Retina (tissue), 1 donor: ENCODE measurements at regions not wholly inside any gene's neighbourhood (a gene's known extent, or its start where the extent isn't known, plus 50 kb on each side); places are given as distances from the start of the nearest gene placed in this dataset.

Experiments used
- DNase-seq: peaks from one replicate; pipeline ENCODE4 v3.0.0-alpha.2; 2016

- DNase-seq = no peak
Measured at GRCh38 chr3:104982130-104982529, 384.6 kb upstream of the ALCAM start.

GRCh38 chr3:104987859-104988258, 378.9 kb upstream of the ALCAM start:
- no peak for DNase-seq

- no peak for DNase-seq
Measured at GRCh38 chr3:104988496-104988895, 378.2 kb upstream of the ALCAM start.

DNA sequence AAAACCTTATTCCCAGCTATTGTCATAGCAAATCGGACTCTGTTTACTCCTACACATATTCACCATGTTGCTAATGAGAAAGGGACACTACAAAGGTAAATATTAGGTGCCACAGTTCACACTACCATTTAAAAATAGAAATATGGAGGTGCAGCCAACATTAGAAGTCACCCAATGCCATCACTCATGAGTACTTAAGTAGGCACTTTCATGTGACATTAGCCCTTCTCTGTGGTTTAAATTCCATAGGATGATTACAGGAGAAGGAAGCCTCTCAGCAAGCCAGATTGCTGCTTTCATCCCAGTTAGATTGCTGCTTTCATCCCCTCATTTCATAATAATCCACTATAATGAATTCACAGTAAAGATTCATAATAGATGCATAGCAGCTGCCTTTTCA, 376.8 kb upstream of the ALCAM start:
- DNase-seq = no peak

- no peak for DNase-seq
Measured at GRCh38 chr3:104990758-104991157, 376.0 kb upstream of the ALCAM start.

- peak; percentile 2 for DNase-seq
Measured at GRCh38 chr3:104992676-104993075, 374.0 kb upstream of the ALCAM start.

DNA sequence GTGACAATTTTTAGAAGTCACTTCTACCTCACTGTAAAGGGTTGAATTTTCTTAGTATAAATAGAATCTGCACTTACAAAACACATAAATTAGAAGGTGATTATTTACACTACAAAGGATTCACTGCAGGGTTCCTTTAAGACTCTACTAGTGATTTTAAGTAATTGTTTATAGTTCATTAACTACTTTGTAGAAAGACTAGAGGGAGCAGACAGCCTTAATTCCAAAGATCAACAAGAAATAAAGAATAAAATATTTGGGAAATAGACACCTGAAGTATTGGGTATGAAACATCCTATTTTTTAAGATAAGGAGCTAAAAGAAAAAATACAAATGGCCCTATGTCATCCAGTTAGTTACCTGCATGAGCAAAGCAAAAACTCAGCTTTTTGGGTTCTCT, 360.5 kb upstream of the ALCAM start:
- DNase-seq = no peak

DNA sequence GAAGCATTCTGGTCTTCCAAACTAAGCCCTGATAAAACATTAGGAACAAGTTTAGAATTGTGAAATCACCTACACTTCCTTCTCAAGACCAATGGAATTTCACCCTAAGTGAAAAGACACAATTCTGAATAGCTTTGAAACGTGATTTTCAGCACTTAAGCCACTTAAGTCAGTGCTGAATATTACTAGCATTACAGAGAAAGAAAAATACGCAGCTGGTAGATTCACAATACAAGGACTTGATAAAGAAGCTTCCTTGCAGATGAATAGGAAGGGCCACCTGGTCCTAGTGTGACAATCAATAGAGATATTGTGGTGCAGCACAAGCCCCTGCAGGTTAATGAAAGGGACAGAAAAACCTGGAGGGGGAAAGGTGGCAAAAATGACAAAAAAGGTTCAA, 353.1 kb upstream of the ALCAM start:
- DNase-seq = no peak

GRCh38 chr3:105014631-105015030, 352.1 kb upstream of the ALCAM start:
- DNase-seq = no peak

- no peak for DNase-seq
Measured at GRCh38 chr3:105022813-105023212, 343.9 kb upstream of the ALCAM start.

GRCh38 chr3:105030211-105030610, 336.5 kb upstream of the ALCAM start:
- DNase-seq = no peak

- DNase-seq = no peak
Measured at GRCh38 chr3:105032541-105032940, 334.2 kb upstream of the ALCAM start.

- DNase-seq = no peak
Measured at GRCh38 chr3:105033081-105033480, 333.6 kb upstream of the ALCAM start.

GRCh38 chr3:105039004-105039403, 327.7 kb upstream of the ALCAM start:
- DNase-seq = no peak

GRCh38 chr3:105040026-105040622, 326.6 kb upstream of the ALCAM start:
- DNase-seq = no peak

DNA sequence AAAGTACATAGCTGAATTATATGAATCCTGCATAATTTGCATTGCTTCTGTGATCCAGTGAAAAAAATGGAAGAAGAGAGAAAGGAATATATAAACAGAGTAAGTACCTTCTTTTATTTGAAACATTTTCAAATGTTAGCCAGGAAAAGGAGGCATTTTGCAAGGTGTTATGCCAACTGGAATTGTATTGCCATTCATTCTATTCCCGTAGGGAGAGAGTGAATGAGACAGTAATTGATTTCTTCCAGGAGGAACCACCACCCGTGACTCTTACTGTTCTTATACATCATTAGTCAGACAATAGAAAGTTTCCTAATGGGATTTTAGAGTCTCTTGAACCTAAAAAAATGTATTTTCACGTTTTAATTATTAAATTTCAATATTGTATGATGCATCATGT, 324.1 kb upstream of the ALCAM start:
- DNase-seq = no peak

GRCh38 chr3:105051111-105051510, 315.6 kb upstream of the ALCAM start:
- DNase-seq = no peak

DNA sequence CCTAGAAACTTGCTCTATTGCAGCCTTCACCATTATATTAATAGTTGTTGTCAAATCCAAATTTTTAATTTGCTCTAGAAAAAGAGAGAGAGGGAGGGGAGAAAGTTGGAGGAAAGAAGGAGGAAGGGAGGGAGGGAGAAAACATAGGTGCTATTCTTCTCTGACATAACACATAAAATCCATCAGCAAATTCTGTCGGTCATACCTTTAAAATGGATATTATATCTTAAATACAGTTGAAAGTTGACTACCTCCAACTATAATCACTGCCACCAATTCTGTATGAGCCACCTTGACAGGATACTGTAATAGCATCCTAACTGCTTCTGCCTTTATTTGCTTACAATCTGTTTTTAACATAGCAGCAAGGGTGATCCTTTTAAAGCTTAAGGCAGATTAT, 314.7 kb upstream of the ALCAM start:
- no peak for DNase-seq

GRCh38 chr3:105062853-105063252, 303.9 kb upstream of the ALCAM start:
- DNase-seq = no peak

DNA sequence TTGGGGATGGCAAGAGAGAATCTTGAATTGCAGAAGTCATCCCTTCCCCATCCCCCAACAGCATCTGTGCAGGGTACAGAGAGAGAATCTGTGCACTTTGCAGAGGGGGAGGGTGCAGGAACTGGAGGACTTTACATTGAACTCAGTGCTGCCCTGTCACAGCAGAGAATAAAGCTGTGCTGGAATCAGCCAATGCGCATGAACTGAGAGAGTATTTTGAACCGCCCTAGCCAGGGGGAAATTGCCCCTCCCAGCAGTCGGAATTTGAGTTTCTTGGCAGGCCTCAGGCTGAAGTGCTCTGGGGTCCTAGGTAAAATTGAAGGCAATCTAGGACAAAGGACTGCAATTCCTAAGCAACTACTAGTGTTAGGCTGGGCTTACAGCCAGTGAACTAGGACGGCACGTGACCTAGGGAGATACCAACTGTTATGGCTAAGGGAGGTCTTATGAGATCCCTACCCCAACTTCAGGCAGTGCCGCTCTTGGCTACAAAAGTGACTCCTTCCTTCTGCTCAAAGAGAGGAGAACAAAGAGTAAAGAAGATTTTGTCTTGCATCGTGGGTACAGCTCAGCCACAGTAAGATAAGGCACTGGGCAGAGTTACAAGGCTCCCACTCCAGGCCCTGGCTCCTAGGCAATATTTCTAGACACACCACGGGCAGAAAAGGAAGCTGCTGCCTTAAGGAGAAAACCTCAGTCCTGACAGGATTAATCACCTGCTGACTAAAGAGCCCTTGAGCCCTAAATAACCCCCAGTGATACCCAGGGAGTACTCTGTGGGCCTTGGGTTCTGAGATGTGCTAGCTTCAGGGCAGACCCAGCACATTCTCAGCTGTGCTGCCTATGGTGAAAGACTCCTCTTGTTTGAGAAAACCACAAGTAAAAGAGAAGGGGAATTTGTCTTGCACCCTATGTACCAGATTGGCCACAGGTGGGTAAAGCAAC, 300.5 kb upstream of the ALCAM start:
- no peak for DNase-seq

DNA sequence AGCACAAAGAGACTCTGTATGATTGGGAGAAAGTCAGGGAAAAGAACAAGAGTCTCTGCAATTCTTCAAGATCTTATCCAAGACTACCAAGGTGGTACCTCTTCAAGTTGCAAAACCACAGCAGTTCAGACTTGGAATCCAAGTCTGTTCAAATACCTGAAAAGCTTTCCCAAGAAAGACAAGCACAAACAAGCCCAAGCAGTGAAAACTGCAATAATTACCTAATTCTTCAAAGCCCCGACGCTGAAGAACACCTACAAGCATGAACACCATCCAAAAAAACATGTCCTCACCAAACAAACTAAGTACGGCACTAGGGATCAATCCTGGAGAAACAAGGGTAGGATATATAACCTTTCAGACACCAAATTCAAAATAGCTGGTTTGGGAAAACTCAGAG, 299.3 kb upstream of the ALCAM start:
- no peak for DNase-seq

- DNase-seq = no peak
Measured at GRCh38 chr3:105077060-105077822, 289.5 kb upstream of the ALCAM start.

GRCh38 chr3:105083945-105084344, 282.8 kb upstream of the ALCAM start:
- DNase-seq = no peak

GRCh38 chr3:105085506-105085905, 281.2 kb upstream of the ALCAM start:
- no peak for DNase-seq
